Esophagus muscularis mucosa (tissue), 3 donors: ENCODE measurements at regions not wholly inside any gene's neighbourhood (a gene's known extent, or its start where the extent isn't known, plus 50 kb on each side); places are given as distances from the start of the nearest gene placed in this dataset.

Source experiments
- POLR2A ChIP-seq: fragments of 450-650 bp; IDR thresholded peaks from one replicate; pipeline ENCODE4 v1.6.1; 2017; ENCODE audit warnings: antibody characterized with exemption, moderate library complexity, mild to moderate bottlenecking, low read depth
- POLR2AphosphoS5 ChIP-seq, 2 donors: sonication (generic); formaldehyde crosslinking; IDR thresholded peaks; one replicate each; pipeline ENCODE4 v1.6.1; 2017; ENCODE audit warnings: antibody characterized with exemption in 2 of 2
- TF ChIP-seq, protein P1 (sequence below), 3 experiments: fragments of 200-600 bp in 2 of 3; fragments of 450-650 bp in 1 of 3; sonication (generic) in 2 of 3; IDR thresholded peaks; one replicate each; pipeline ENCODE4 v1.5.1; 2017 to 2019; ENCODE audit warnings: antibody characterized with exemption in 3 of 3, mild to moderate bottlenecking in 2 of 3, moderate library complexity in 1 of 3

DNA sequence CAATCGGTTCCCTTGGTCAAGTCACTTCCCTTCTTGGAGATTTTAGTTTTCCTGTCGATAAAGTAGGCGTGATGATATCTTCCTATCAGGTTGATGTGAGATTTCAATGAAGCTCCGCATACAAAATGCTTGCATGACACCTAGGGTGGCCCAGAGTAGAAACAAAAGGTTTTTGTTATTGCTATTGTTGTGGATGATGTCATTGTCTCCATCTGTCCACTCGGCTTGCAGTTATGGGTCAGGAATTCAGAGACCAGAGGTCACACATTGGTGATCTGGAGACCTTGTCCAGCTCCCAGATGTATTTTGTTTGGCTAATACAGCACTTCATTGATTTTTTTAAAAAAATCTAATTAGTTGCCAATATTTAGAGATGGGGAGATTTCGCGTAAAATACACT, 382.1 kb downstream of the MN1 start:
- TF ChIP-seq, protein P1, sequence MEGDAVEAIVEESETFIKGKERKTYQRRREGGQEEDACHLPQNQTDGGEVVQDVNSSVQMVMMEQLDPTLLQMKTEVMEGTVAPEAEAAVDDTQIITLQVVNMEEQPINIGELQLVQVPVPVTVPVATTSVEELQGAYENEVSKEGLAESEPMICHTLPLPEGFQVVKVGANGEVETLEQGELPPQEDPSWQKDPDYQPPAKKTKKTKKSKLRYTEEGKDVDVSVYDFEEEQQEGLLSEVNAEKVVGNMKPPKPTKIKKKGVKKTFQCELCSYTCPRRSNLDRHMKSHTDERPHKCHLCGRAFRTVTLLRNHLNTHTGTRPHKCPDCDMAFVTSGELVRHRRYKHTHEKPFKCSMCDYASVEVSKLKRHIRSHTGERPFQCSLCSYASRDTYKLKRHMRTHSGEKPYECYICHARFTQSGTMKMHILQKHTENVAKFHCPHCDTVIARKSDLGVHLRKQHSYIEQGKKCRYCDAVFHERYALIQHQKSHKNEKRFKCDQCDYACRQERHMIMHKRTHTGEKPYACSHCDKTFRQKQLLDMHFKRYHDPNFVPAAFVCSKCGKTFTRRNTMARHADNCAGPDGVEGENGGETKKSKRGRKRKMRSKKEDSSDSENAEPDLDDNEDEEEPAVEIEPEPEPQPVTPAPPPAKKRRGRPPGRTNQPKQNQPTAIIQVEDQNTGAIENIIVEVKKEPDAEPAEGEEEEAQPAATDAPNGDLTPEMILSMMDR (IDR thresholded peaks at IDR 0.05): no peak
- TF ChIP-seq POLR2AphosphoS5 (IDR thresholded peaks at IDR 0.05) (no peak), POLR2A (no peak)
